Esophagus muscularis mucosa (tissue), 4 donors: ENCODE measurements at regions not wholly inside any gene's neighbourhood (a gene's known extent, or its start where the extent isn't known, plus 50 kb on each side); places are given as distances from the start of the nearest gene placed in this dataset.

ENCODE experiments used
- EP300 ChIP-seq: sonication (generic); formaldehyde crosslinking; IDR thresholded peaks from one replicate; pipeline ENCODE4 v1.6.1; 2017; ENCODE audit warnings: antibody characterized with exemption
- POLR2A ChIP-seq: fragments of 450-650 bp; IDR thresholded peaks from one replicate; pipeline ENCODE4 v1.6.1; 2017; ENCODE audit warnings: antibody characterized with exemption, moderate library complexity, mild to moderate bottlenecking, low read depth
- POLR2AphosphoS5 ChIP-seq, 2 donors: sonication (generic); formaldehyde crosslinking; IDR thresholded peaks; one replicate each; pipeline ENCODE4 v1.6.1; 2017; ENCODE audit warnings: antibody characterized with exemption in 2 of 2
- TF ChIP-seq, protein P1 (sequence below), 3 experiments: fragments of 200-600 bp in 2 of 3; fragments of 450-650 bp in 1 of 3; sonication (generic) in 2 of 3; IDR thresholded peaks; one replicate each; pipeline ENCODE4 v1.5.1; 2017 to 2019; ENCODE audit warnings: antibody characterized with exemption in 3 of 3, mild to moderate bottlenecking in 2 of 3, moderate library complexity in 1 of 3

DNA sequence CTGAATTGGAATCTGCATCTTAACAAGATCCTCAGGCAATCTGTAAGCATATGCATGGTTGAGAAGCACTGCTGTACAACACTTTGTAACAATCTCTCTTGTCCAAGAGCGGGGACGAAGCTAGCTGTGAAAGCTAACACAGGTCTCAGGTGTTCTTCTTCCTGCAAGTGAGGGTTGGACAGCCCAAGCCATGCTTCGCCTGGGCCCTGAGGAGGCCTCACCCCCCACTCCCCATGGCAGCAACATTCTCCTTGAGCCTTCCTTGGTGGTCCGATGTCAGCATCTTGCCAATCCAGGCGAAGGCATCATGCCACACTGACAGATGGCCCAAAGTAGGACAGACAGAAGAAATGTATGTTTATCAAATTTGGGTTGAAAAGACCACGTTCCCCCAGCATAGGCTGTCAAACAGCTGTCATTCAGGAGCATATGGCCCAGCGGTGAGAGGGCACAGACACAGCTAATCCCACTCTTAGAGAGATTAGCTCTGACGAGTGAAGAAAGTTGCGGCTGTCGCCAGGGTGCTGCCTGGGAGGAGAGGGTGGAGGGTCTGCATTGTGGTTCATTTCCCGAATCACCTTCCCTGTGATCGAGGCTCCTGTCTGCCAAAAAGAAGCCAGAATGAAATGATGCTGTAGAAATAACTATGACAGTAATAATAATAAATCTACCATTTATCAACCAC, 344.7 kb downstream of the MYCN start:
- TF ChIP-seq POLR2A (no peak), POLR2AphosphoS5 (IDR thresholded peaks at IDR 0.05) (no peak), EP300 (no peak)
- TF ChIP-seq, protein P1, sequence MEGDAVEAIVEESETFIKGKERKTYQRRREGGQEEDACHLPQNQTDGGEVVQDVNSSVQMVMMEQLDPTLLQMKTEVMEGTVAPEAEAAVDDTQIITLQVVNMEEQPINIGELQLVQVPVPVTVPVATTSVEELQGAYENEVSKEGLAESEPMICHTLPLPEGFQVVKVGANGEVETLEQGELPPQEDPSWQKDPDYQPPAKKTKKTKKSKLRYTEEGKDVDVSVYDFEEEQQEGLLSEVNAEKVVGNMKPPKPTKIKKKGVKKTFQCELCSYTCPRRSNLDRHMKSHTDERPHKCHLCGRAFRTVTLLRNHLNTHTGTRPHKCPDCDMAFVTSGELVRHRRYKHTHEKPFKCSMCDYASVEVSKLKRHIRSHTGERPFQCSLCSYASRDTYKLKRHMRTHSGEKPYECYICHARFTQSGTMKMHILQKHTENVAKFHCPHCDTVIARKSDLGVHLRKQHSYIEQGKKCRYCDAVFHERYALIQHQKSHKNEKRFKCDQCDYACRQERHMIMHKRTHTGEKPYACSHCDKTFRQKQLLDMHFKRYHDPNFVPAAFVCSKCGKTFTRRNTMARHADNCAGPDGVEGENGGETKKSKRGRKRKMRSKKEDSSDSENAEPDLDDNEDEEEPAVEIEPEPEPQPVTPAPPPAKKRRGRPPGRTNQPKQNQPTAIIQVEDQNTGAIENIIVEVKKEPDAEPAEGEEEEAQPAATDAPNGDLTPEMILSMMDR (IDR thresholded peaks at IDR 0.05), result no peak
